Subcutaneous abdominal adipose tissue (tissue), 5 donors: ENCODE measurements at regions not wholly inside any gene's neighbourhood (a gene's known extent, or its start where the extent isn't known, plus 50 kb on each side); places are given as distances from the start of the nearest gene placed in this dataset.

Source experiments
- H3K27ac ChIP-seq: one replicate; pipeline ENCODE4 v1.7.0; 2013; ENCODE audit warnings: low read depth, mild to moderate bottlenecking, inconsistent platforms, low read length, moderate library complexity
- H3K27me3 ChIP-seq, 5 donors: one replicate each; pipeline ENCODE4 v1.7.0; 2013; ENCODE audit warnings: low read length in 5 of 5, inconsistent platforms in 1 of 5; ENCODE audit not compliant: control insufficient read depth in 5 of 5, insufficient read depth in 4 of 5
- H3K36me3 ChIP-seq, 5 donors: one replicate each; pipeline ENCODE4 v1.7.0; 2013; ENCODE audit warnings: low read length in 5 of 5; ENCODE audit not compliant: control insufficient read depth in 5 of 5, insufficient read depth in 5 of 5
- H3K4me1 ChIP-seq, 5 donors: one replicate each; pipeline ENCODE4 v1.7.0; 2013; ENCODE audit warnings: low read length in 5 of 5, mild to moderate bottlenecking in 3 of 5, moderate library complexity in 1 of 5; ENCODE audit not compliant: control insufficient read depth in 5 of 5, insufficient read depth in 5 of 5
- H3K4me3 ChIP-seq, 5 donors: one replicate each; pipeline ENCODE4 v1.7.0; 2013; ENCODE audit warnings: low read length in 5 of 5, low read depth in 1 of 5
- H3K9ac ChIP-seq, 5 donors: one replicate each; pipeline ENCODE4 v1.7.0; 2013; ENCODE audit warnings: low read length in 5 of 5, mild to moderate bottlenecking in 4 of 5, moderate library complexity in 3 of 5
- H3K9me3 ChIP-seq, 5 donors: one replicate each; pipeline ENCODE4 v1.7.0; 2013; ENCODE audit warnings: low read length in 5 of 5; ENCODE audit not compliant: control insufficient read depth in 5 of 5
- donor health status: healthy.
- donor health status: healthy.
- donor health status: healthy.
- donor health status: healthy.
- donor health status: healthy.

DNA sequence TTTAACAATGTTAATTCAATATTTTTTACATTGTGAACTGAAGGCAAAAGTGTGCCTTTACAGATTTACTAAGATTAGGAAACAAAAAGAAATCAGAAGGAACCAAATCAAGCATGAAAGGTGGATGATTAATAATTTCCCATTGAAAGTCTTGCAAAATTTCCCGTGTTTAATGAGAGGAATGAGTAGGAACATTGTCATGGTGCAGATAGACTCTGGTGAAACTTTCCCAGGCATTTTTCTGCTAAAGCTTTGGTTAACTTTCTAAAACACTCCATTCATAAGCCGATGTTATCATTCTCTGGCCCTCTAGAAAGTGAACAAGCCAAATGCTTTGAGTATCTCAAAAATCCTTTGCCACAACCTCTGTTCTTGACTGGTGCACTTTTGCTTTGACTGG, 1522.8 kb upstream of the PABPC4L start:
- Histone ChIP-seq H3K9ac (no peak overlapping the region), H3K27ac (no peak overlapping the region), H3K4me1 (no peaks in the 10 kb centered on the region), H3K27me3 (no peaks in the 10 kb centered on the region), H3K36me3 (no peaks in the 10 kb centered on the region), H3K4me3 (no peak overlapping the region), H3K9me3 (no peaks in the 10 kb centered on the region)

- Histone ChIP-seq H3K9me3 (no peaks in the 10 kb centered on the region), H3K9ac (no peak overlapping the region), H3K36me3 (no peaks in the 10 kb centered on the region), H3K27ac (no peak overlapping the region), H3K4me3 (no peak overlapping the region), H3K27me3 (no peaks in the 10 kb centered on the region), H3K4me1 (no peaks in the 10 kb centered on the region)
Measured at GRCh38 chr4:135718019-135718418, 1516.4 kb upstream of the PABPC4L start.

DNA sequence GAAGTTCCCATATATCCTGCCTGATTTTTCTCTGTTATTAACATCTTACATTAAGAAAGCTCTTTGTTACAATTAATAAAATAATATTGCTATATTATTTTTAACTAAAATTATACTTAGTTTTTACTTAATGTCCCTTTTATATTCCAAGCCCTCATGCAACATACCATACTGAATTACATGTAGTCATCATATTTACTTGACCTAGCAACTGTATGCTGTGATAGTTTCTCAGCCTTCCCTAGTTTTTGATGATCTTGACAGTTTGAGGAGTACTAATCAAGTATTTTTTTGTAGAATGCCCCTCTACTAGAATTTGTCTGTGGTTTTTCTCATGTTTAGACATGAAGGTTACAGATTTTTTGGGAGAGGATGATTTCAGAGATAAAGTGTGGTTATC, 1503.8 kb upstream of the PABPC4L start:
- no peaks in the 10 kb centered on the region for H3K9me3 ChIP-seq
- no peaks in the 10 kb centered on the region for H3K4me1 ChIP-seq
- no peaks in the 10 kb centered on the region for H3K36me3 ChIP-seq
- H3K27ac ChIP-seq = no peak overlapping the region
- no peaks in the 10 kb centered on the region for H3K27me3 ChIP-seq
- no peak overlapping the region for H3K4me3 ChIP-seq
- no peak overlapping the region for H3K9ac ChIP-seq

DNA sequence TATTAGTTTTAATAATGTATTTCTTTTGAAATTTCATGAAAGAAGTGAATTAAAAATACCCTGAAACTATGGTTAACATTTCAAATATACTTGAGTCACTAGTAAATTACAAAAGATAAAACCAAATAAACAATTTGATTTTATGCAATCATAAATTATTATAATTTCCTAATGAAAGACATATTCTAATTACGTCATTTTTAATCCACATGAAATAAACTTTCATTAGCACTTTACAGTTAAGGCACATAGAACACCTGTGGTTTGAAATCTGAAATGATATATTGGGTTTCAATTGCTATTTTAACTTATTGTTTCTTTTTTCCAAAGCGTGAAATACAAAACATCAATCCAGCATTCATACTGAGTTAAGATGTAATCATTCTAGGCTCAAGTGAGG, 1492.5 kb upstream of the PABPC4L start:
- H3K27ac ChIP-seq = no peak overlapping the region

GRCh38 chr4:135684001-135684400, 1482.4 kb upstream of the PABPC4L start:
- no peak overlapping the region for H3K4me3 ChIP-seq
- peaks cover 0 to 8% (median 0%) of the 10 kb centered on the region in 5 donors for H3K4me1 ChIP-seq
- no peak overlapping the region for H3K9ac ChIP-seq
- no peaks in the 10 kb centered on the region for H3K36me3 ChIP-seq
- no peaks in the 10 kb centered on the region for H3K9me3 ChIP-seq
- H3K27ac ChIP-seq = no peak overlapping the region
- H3K27me3 ChIP-seq = no peaks in the 10 kb centered on the region

More for the DNA sequence above, 1492.5 kb upstream of the PABPC4L start:
- no peak overlapping the region for H3K9ac ChIP-seq
- peaks cover 0 to 4% (median 0%) of the 10 kb centered on the region in 5 donors for H3K9me3 ChIP-seq
- no peaks in the 10 kb centered on the region for H3K4me1 ChIP-seq
- no peaks in the 10 kb centered on the region for H3K27me3 ChIP-seq
- H3K4me3 ChIP-seq = no peak overlapping the region
- no peaks in the 10 kb centered on the region for H3K36me3 ChIP-seq

DNA sequence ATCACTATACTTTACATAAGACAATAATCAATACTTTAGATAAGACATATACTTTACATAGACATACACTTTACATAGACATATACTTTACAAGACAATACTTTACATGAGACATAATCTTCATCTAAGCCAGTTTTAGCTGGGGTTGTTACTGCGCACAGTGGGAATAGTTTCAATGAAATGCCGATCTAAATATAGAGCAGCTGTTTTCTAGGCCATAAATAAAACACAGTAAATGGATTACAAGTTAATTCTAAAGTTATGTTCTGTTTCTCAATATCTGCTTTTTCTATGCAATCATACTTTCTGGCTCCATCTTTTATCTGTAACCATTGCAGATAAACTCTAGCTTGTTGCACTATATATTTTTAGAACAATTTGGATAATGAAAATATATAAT, 1470.6 kb upstream of the PABPC4L start:
- Histone ChIP-seq H3K36me3 (no peaks in the 10 kb centered on the region), H3K9me3 (no peaks in the 10 kb centered on the region), H3K27ac (no peak overlapping the region), H3K27me3 (no peaks in the 10 kb centered on the region), H3K9ac (no peak overlapping the region), H3K4me1 (no peaks in the 10 kb centered on the region), H3K4me3 (no peak overlapping the region)

DNA sequence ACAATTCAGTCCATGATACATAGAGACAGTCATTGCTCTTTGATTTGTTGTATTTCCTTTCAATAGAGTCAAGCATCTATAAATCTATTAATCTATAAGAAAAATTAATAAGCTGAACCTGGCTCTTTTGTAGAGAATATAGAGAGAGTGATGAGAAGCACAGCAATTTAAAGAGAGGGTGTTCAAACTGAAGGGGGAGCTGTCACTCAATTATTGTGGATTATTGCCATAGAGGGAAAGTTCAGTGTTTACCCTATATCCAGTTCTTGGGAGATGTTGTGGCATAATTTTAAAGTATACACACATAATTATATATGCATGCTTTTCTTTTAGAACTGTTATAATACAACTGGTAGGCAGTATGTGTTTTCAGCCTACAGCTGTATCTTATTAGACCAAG, 1469.0 kb upstream of the PABPC4L start:
- Histone ChIP-seq H3K4me1 (peaks cover 0 to 3% (median 0%) of the 10 kb centered on the region in 5 donors), H3K9ac (no peak overlapping the region), H3K4me3 (no peak overlapping the region), H3K27me3 (no peaks in the 10 kb centered on the region), H3K36me3 (no peaks in the 10 kb centered on the region), H3K9me3 (no peaks in the 10 kb centered on the region), H3K27ac (no peak overlapping the region)
